NB4 (cell line): ENCODE measurements at regions not wholly inside any gene's neighbourhood (a gene's known extent, or its start where the extent isn't known, plus 50 kb on each side); places are given as distances from the start of the nearest gene placed in this dataset.

Source experiments
- DNase-seq: peaks from one replicate; pipeline ENCODE4 v3.0.0; 2010; ENCODE audit warnings: low read depth
- H3K4me3 ChIP-seq: one replicate; pipeline ENCODE4 v1.5.1; 2011; ENCODE audit warnings: mild to moderate bottlenecking, low read depth, low read length, moderate library complexity
- MYC ChIP-seq: IDR thresholded peaks from 2 replicates; pipeline ENCODE4 v1.6.1; 2011; ENCODE audit warnings: low read depth, low read length
- POLR2A ChIP-seq: IDR thresholded peaks from 2 replicates; pipeline ENCODE4 v1.6.1; 2011; ENCODE audit warnings: mild to moderate bottlenecking; ENCODE audit not compliant: insufficient read length; ENCODE audit errors: extremely low read depth
- TF ChIP-seq, protein P1 (sequence below): IDR thresholded peaks from one replicate; pipeline ENCODE4 v1.5.1; 2012; ENCODE audit warnings: low read depth, low read length
- TF ChIP-seq, protein P2 (sequence below): IDR thresholded peaks from 2 replicates; pipeline ENCODE4 v1.6.1; 2011; ENCODE audit warnings: low read depth, low read length

DNA sequence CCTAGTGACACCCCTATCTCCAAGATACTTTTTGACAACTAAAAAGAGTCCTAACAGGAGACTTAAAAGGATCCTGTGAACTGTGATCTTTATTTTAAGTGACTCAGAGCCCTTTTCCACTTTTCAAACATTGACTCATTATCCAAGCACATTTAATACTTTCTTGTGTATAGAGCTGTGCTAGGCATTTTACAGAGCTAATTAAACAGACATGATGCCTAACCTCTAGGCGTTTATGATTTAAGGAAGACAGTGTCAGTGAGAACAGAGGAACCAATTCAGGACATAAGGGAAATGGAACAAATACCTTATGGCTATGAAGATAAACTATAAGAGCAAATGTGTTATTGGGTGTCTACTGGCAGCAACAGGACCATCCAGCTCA, 282.6 kb downstream of the TPBG start:
- DNase-seq: no peak
- TF ChIP-seq MYC (no peak), POLR2A (no peak)
- TF ChIP-seq, protein P1, sequence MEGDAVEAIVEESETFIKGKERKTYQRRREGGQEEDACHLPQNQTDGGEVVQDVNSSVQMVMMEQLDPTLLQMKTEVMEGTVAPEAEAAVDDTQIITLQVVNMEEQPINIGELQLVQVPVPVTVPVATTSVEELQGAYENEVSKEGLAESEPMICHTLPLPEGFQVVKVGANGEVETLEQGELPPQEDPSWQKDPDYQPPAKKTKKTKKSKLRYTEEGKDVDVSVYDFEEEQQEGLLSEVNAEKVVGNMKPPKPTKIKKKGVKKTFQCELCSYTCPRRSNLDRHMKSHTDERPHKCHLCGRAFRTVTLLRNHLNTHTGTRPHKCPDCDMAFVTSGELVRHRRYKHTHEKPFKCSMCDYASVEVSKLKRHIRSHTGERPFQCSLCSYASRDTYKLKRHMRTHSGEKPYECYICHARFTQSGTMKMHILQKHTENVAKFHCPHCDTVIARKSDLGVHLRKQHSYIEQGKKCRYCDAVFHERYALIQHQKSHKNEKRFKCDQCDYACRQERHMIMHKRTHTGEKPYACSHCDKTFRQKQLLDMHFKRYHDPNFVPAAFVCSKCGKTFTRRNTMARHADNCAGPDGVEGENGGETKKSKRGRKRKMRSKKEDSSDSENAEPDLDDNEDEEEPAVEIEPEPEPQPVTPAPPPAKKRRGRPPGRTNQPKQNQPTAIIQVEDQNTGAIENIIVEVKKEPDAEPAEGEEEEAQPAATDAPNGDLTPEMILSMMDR: no peak
- TF ChIP-seq, protein P2, sequence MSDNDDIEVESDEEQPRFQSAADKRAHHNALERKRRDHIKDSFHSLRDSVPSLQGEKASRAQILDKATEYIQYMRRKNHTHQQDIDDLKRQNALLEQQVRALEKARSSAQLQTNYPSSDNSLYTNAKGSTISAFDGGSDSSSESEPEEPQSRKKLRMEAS: no peak
- H3K4me3 ChIP-seq: no peak overlapping the region

DNA sequence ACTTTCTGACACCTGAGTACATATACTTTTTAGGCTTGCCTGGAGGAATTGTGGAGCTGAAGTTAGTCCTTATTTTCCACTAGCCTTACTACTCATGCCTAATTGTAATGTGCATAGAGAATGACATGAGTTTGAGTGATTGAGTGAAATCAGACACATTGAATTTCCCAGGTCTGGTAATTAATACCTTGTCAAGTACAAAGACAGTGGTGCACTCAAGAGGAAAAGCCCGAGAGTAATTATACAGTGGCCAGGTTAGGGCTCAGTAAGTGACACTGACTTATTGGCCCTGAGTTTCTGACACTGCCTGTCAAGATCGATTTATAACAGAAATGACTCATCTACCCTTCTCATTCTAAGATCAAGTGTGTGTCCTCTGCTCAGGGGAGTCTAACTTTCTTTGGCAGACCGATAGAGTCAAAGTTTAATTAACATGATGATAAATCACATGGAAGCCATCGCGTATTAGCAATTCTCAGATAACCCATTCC, 288.3 kb downstream of the TPBG start:
- DNase-seq: no peak
- H3K4me3 ChIP-seq: no peak overlapping the region
- TF ChIP-seq MYC (no peak), POLR2A (no peak)
- TF ChIP-seq, protein P1: no peak
- TF ChIP-seq, protein P2: no peak

DNA sequence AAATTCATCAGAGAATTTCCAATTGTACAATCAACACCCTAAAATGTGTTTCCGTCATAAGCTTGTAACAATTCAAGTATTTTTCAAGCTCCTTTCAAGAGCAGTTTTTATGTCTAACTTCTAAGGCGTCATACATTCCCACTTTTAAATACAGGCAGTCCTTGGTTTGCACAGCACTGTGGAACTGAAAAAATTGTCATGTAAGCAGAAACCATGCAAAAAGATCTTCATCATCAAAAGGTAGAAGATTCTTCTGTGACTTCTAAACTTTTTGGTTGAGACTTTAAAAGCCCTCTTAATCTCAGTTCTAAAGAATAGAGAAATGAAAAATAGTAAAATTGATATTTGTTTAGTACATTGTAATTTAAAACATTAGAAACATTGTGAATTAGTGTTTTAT, 315.6 kb downstream of the TPBG start:
- TF ChIP-seq, protein P2: no peak
- TF ChIP-seq, protein P1: no peak
- TF ChIP-seq POLR2A (no peak), MYC (no peak)
- no peak overlapping the region for H3K4me3 ChIP-seq
- DNase-seq: no peak

DNA sequence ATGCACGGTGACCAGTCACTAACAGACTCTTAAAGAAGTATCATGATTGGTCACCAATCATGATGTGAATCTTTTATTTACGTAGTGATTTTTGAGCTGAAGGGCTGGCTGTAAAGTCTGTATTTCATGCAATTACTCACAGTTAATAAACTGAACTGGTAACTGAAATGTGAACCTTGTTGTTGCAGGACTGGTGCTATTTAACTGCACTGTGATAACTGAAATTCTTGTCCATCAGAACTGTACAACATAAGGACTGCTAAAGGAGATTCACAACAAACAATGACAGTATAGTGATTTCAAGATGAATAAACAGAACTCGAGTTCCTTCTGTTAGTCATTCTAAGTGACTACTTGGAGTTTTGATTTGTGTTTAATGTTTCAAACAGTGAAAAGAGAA, 316.6 kb downstream of the TPBG start:
- H3K4me3 ChIP-seq: no peak overlapping the region
- TF ChIP-seq POLR2A: no peak
- no peak for DNase-seq

DNA sequence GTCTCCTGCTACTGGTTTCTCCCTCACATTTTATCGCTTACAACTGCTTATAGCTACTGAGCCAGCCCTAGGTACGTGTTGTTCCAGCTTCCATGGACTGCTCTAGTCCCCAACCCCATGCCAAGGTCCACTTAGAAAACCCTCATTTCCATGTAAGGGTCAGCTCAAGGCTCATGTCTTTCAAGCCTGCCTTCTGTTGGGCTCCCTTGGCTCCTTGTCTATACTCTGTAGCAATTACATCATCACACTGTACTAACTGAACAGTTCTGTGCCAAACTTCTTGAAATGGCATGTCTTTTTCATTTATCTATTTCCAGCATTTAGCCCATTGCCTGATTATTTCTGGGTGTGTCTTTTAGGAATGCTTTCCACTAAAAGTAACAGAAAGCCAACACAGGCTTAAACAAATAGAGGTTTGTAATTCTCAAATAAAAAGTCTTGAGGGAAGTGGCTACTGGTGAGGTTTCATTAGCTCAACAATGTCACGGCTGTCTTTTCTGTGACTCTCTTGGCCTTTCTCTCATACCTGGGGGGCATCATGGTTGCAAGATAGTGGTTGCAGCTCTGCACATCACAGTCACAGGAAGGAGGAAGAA, 317.6 kb downstream of the TPBG start:
- TF ChIP-seq MYC (no peak), POLR2A (no peak)
- TF ChIP-seq, protein P1: no peak
- TF ChIP-seq, protein P2: no peak
- no peak overlapping the region for H3K4me3 ChIP-seq
- no peak for DNase-seq

DNA sequence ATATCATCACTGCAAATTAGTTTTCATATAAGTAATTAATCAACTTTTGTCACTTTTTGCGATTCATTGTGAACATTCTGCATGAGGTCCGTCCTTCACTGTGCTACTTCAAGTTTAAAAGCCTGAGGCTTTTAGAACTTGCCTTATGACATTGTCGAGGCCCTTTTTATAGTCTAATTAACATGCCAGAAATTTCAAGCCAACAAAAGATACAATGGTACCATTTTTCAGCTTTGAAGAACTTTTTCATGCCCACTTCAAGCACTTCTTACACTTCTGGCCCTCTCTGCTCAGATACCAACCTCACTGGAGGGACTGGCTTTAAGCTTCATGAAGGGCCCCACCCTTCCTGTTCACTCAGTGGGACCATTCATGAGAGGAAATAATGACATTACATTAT, 323.1 kb downstream of the TPBG start:
- no peak for DNase-seq
- no peak overlapping the region for H3K4me3 ChIP-seq
- TF ChIP-seq, protein P1: no peak
- TF ChIP-seq POLR2A (no peak), MYC (no peak)
- TF ChIP-seq, protein P2: no peak
